Activated B cell treated with CpG ODN at 0.5 μM for 24 hours (primary cell): ENCODE measurements at regions not wholly inside any gene's neighbourhood (a gene's known extent, or its start where the extent isn't known, plus 50 kb on each side); places are given as distances from the start of the nearest gene placed in this dataset.

Experiments
- ATAC-seq: fragments of 200-7000 bp; cut with Tn5 transposase; one replicate; pipeline ENCODE4 v1.10.0; 2021; ENCODE audit warnings: low read depth, mild to moderate bottlenecking, moderate library complexity
- CTCF ChIA-PET: fragments of 350-600 bp; sonication (Branson Sonifier 250); formaldehyde crosslinking; loops from one replicate; lab custom pipeline; 2021; ENCODE audit warnings: antibody characterized with exemption; lab: Charles Lee
- POLR2A ChIA-PET: fragments of 350-600 bp; sonication (Branson Sonifier 250); formaldehyde crosslinking; loops from one replicate; lab custom pipeline; 2021; ENCODE audit warnings: antibody characterized with exemption; lab: Charles Lee
- DNase-seq: peaks from one replicate; pipeline ENCODE4 v3.0.0; 2022
- H3K27ac Mint-ChIP-seq: one replicate; pipeline ENCODE4 v1.8.0; 2020; ENCODE audit warnings: mixed read lengths
- H3K27me3 Mint-ChIP-seq: one replicate; pipeline ENCODE4 v1.8.0; 2021; ENCODE audit warnings: mixed read lengths
- H3K36me3 Mint-ChIP-seq: one replicate; pipeline ENCODE4 v1.8.0; 2021; ENCODE audit warnings: low read depth, mixed read lengths
- H3K4me1 Mint-ChIP-seq: one replicate; pipeline ENCODE4 v1.8.0; 2021; ENCODE audit warnings: mixed read lengths
- H3K4me3 Mint-ChIP-seq: one replicate; pipeline ENCODE4 v1.8.0; 2020; ENCODE audit warnings: mild to moderate bottlenecking, mixed read lengths
- H3K9me3 Mint-ChIP-seq: one replicate; pipeline ENCODE4 v1.8.0; 2020; ENCODE audit warnings: mixed read lengths
- CTCF ChIP-seq: fragments of 200-600 bp; IDR thresholded peaks from one replicate; pipeline ENCODE4 v1.8.0; 2022; ENCODE audit warnings: antibody characterized with exemption, mild to moderate bottlenecking
- intact Hi-C: fragments of 100-400 bp; cut with micrococcal nuclease; formaldehyde crosslinking; loops from one replicate; pipeline ENCODE4 v1.15.1; 2024

GRCh38 chr22:49476800-49477400 is 350.8 kb downstream of the BRD1 start:
- H3K27ac Mint-ChIP-seq = no peak overlapping the region
- H3K36me3 Mint-ChIP-seq = no peaks in the 10 kb centered on the region
- ChIA-PET CTCF (no interaction called here), POLR2A (no interaction called here)
- no peaks in the 10 kb centered on the region for H3K4me1 Mint-ChIP-seq
- intact Hi-C loops = no loop called here
- no peak for TF ChIP-seq CTCF
- DNase-seq (no peak), ATAC-seq (no peak)
- H3K4me3 Mint-ChIP-seq = no peak overlapping the region
- H3K27me3 Mint-ChIP-seq = peaks cover 4% of the 10 kb centered on the region
- H3K9me3 Mint-ChIP-seq = no peaks in the 10 kb centered on the region

GRCh38 chr22:49476176-49476575 is 351.5 kb downstream of the BRD1 start:
- intact Hi-C loops = no loop called here
- H3K27me3 Mint-ChIP-seq = no peaks in the 10 kb centered on the region
- H3K36me3 Mint-ChIP-seq = no peaks in the 10 kb centered on the region
- ChIA-PET CTCF (no interaction called here), POLR2A (no interaction called here)
- ATAC-seq (no peak), DNase-seq (no peak)
- no peak overlapping the region for H3K4me3 Mint-ChIP-seq
- no peak for TF ChIP-seq CTCF
- H3K9me3 Mint-ChIP-seq = no peaks in the 10 kb centered on the region
- H3K27ac Mint-ChIP-seq = no peak overlapping the region
- H3K4me1 Mint-ChIP-seq = no peaks in the 10 kb centered on the region

GRCh38 chr22:49475253-49475652 is 352.4 kb downstream of the BRD1 start:
- no peaks in the 10 kb centered on the region for H3K4me1 Mint-ChIP-seq
- ChIA-PET POLR2A (no interaction called here), CTCF (no interaction called here)
- DNase-seq = no peak
- intact Hi-C loops = no loop called here
- no peak for ATAC-seq
- no peaks in the 10 kb centered on the region for H3K27me3 Mint-ChIP-seq
- H3K4me3 Mint-ChIP-seq = no peak overlapping the region
- H3K9me3 Mint-ChIP-seq = no peaks in the 10 kb centered on the region
- TF ChIP-seq CTCF = no peak
- H3K36me3 Mint-ChIP-seq = no peaks in the 10 kb centered on the region
- H3K27ac Mint-ChIP-seq = no peak overlapping the region

- intact Hi-C loops = no loop called here
- no peak for TF ChIP-seq CTCF
- Mint-ChIP-seq H3K9me3 (no peaks in the 10 kb centered on the region), H3K4me1 (no peaks in the 10 kb centered on the region), H3K27ac (no peak overlapping the region), H3K27me3 (no peaks in the 10 kb centered on the region), H3K36me3 (no peaks in the 10 kb centered on the region), H3K4me3 (no peak overlapping the region)
- ATAC-seq = no peak
- CTCF ChIA-PET = no interaction called here
- POLR2A ChIA-PET = no interaction called here
- DNase-seq = no peak
Measured at GRCh38 chr22:49473286-49473685, 354.4 kb downstream of the BRD1 start.

- no peak for DNase-seq
- H3K9me3 Mint-ChIP-seq = no peaks in the 10 kb centered on the region
- ChIA-PET CTCF (no interaction called here), POLR2A (no interaction called here)
- no peak overlapping the region for H3K4me3 Mint-ChIP-seq
- H3K36me3 Mint-ChIP-seq = no peaks in the 10 kb centered on the region
- H3K27ac Mint-ChIP-seq = no peak overlapping the region
- intact Hi-C loops = no loop called here
- no peaks in the 10 kb centered on the region for H3K27me3 Mint-ChIP-seq
- no peak for TF ChIP-seq CTCF
- no peaks in the 10 kb centered on the region for H3K4me1 Mint-ChIP-seq
- ATAC-seq = no peak
Measured at GRCh38 chr22:49470741-49471503, 356.8 kb downstream of the BRD1 start.
